Caco-2 (cell line): ENCODE measurements at regions not wholly inside any gene's neighbourhood (a gene's known extent, or its start where the extent isn't known, plus 50 kb on each side); places are given as distances from the start of the nearest gene placed in this dataset.

ENCODE experiments used
- BruUV-seq: library from RNA; stranded (reverse); fragments of 400-500 nt; replicated peaks from 2 replicates; lab custom pipeline; 2021; lab: Mats Ljungman, UMichigan
- CTCF ChIA-PET: fragments of 300-600 bp; sonication (Branson Sonifier 250); formaldehyde crosslinking; loops from one replicate; lab custom pipeline; 2022; ENCODE audit warnings: antibody characterized with exemption; lab: Charles Lee
- POLR2A ChIA-PET: fragments of 300-600 bp; sonication (Branson Sonifier 250); formaldehyde crosslinking; loops from one replicate; lab custom pipeline; 2022; ENCODE audit warnings: antibody characterized with exemption; lab: Charles Lee
- DNase-seq, 2 experiments: peaks; one replicate each; pipeline versions ENCODE4 v3.0.0 to v3.0.0-alpha.2; 2020 to 2022
- H3K27me3 ChIP-seq: replicated peaks from 2 replicates; pipeline ENCODE4 v1.6.0; 2011; ENCODE audit warnings: low read length; ENCODE audit not compliant: control insufficient read depth, insufficient read depth
- H3K36me3 ChIP-seq: 2 replicates; pipeline ENCODE4 v1.5.1; 2011; ENCODE audit warnings: low read length; ENCODE audit not compliant: control insufficient read depth, insufficient read depth
- H3K4me1 ChIP-seq: fragments of 250-450 bp; sonication (Bioruptor Pico); 2 replicates; pipeline ENCODE4 v1.5.1; 2020; ENCODE audit warnings: mild to moderate bottlenecking
- H3K4me3 ChIP-seq: 2 replicates; pipeline ENCODE4 v1.5.1; 2011; ENCODE audit warnings: low read depth, mild to moderate bottlenecking, control low read depth, low read length
- H3K9me3 ChIP-seq: fragments of 250-450 bp; sonication (Bioruptor Pico); 2 replicates; pipeline ENCODE4 v1.5.1; 2020; ENCODE audit warnings: mild to moderate bottlenecking, moderate library complexity
- H3K27ac Mint-ChIP-seq: one replicate; pipeline ENCODE4 v1.8.0; 2022; ENCODE audit warnings: mixed read lengths; ENCODE audit not compliant: unreplicated experiment
- H3K27me3 Mint-ChIP-seq: one replicate; pipeline ENCODE4 v1.8.0; 2022; ENCODE audit warnings: mixed read lengths; ENCODE audit not compliant: insufficient read depth, unreplicated experiment
- H3K36me3 Mint-ChIP-seq: one replicate; pipeline ENCODE4 v1.8.0; 2022; ENCODE audit warnings: mild to moderate bottlenecking, mixed read lengths; ENCODE audit not compliant: insufficient read depth, unreplicated experiment
- H3K4me1 Mint-ChIP-seq: one replicate; pipeline ENCODE4 v1.8.0; 2022; ENCODE audit warnings: low read depth, mixed read lengths; ENCODE audit not compliant: unreplicated experiment
- H3K4me3 Mint-ChIP-seq: one replicate; pipeline ENCODE4 v1.8.0; 2022; ENCODE audit warnings: mild to moderate bottlenecking, moderate library complexity, mixed read lengths; ENCODE audit not compliant: unreplicated experiment
- H3K9me3 Mint-ChIP-seq: one replicate; pipeline ENCODE4 v1.8.0; 2022; ENCODE audit warnings: mixed read lengths; ENCODE audit not compliant: unreplicated experiment
- CTCF ChIP-seq, 2 experiments: fragments of 200-600 bp in 1 of 2; IDR thresholded peaks; 1 replicate in 1 of 2; 2 replicates in 1 of 2; pipeline versions ENCODE4 v1.5.1 to v1.8.0; 2011 to 2022; ENCODE audit warnings: antibody characterized with exemption in 1 of 2, control low read depth in 1 of 2, inconsistent platforms in 1 of 2, low read depth in 1 of 2, low read length in 1 of 2, mild to moderate bottlenecking in 1 of 2, moderate library complexity in 1 of 2; ENCODE audit not compliant: insufficient read depth in 1 of 2, severe bottlenecking in 1 of 2, unreplicated experiment in 1 of 2
- intact Hi-C: fragments of 100-400 bp; cut with micrococcal nuclease; formaldehyde crosslinking; loops from one replicate; pipeline ENCODE4 v1.10.0; 2022; ENCODE audit not compliant: unreplicated experiment

DNA sequence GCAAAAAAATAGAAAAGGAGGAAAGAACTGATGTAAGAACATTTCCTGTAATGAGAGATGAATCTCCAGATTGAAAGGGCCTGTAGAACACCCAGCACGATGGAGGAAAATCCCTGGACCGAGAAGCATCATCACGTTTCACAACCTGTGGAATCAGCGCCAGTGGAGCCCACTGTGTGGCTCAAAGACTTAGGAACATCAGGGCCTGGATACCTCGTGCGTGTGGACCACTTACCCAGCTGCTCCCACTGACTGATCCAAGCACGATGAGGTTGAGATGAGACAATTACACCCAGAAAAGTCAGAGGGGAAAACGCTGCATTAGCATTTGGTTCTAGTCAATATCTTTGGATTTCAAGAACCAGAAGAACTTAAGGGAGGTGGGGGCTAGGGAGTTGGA, 224.6 kb downstream of the SYK start:
- no peak overlapping the region for H3K27ac Mint-ChIP-seq
- DNase-seq = no peak
- POLR2A ChIA-PET = no interaction called here
- no peaks in the 10 kb centered on the region for H3K27me3 Mint-ChIP-seq
- H3K4me1 Mint-ChIP-seq = no peaks in the 10 kb centered on the region
- no peak overlapping the region for H3K4me3 ChIP-seq
- CTCF ChIA-PET = no interaction called here
- no peaks in the 10 kb centered on the region for H3K36me3 Mint-ChIP-seq
- no peak for TF ChIP-seq CTCF (IDR thresholded peaks at IDR 0.05; ENCODE audit: insufficient read depth in 1 of 2, low read depth in 1 of 2, low read length in 1 of 2, severe bottlenecking in 1 of 2, unreplicated experiment in 1 of 2)
- no peaks in the 10 kb centered on the region for H3K36me3 ChIP-seq
- no peaks in the 10 kb centered on the region for H3K9me3 Mint-ChIP-seq
- intact Hi-C loops = no loop called here
- no peaks in the 10 kb centered on the region for H3K9me3 ChIP-seq
- no peaks in the 10 kb centered on the region for H3K27me3 ChIP-seq
- no TSS peak for BruUV-seq
- no peak overlapping the region for H3K4me3 Mint-ChIP-seq
- H3K4me1 ChIP-seq = no peaks in the 10 kb centered on the region

DNA sequence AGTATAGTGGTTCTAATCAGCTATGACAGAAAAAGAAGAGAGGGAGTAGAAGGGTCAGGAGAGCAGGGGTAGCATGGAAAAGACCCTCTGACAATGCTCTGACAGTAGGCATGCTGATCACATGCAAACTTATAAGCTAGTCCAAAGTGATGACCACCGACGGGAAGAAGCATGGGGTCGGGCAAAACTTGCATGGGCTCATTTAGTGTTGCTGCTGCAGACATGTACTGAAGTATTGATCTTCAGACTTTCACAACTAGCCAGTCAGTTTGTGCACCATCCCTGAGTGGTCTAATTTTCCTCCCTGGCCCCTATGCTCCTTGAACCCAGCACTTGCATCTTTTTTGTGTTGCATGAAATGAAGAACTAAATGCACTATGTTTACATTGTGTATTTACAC, 225.4 kb downstream of the SYK start:
- Mint-ChIP-seq H3K4me1 (no peaks in the 10 kb centered on the region), H3K27me3 (no peaks in the 10 kb centered on the region), H3K9me3 (no peaks in the 10 kb centered on the region), H3K4me3 (no peak overlapping the region), H3K27ac (no peak overlapping the region), H3K36me3 (no peaks in the 10 kb centered on the region)
- Histone ChIP-seq H3K36me3 (no peaks in the 10 kb centered on the region), H3K27me3 (no peaks in the 10 kb centered on the region), H3K4me1 (no peaks in the 10 kb centered on the region), H3K9me3 (no peaks in the 10 kb centered on the region), H3K4me3 (no peak overlapping the region)
- no peak for DNase-seq
- CTCF ChIA-PET = no interaction called here
- POLR2A ChIA-PET = no interaction called here
- no peak for TF ChIP-seq CTCF (IDR thresholded peaks at IDR 0.05; ENCODE audit: insufficient read depth in 1 of 2, low read depth in 1 of 2, low read length in 1 of 2, severe bottlenecking in 1 of 2, unreplicated experiment in 1 of 2)
- intact Hi-C loops = no loop called here
- BruUV-seq = no TSS peak

GRCh38 chr9:91028166-91028827, 226.7 kb downstream of the SYK start:
- H3K9me3 ChIP-seq = no peaks in the 10 kb centered on the region
- no peak overlapping the region for H3K4me3 ChIP-seq
- BruUV-seq = no TSS peak
- Mint-ChIP-seq H3K9me3 (no peaks in the 10 kb centered on the region), H3K36me3 (no peaks in the 10 kb centered on the region), H3K4me3 (no peak overlapping the region), H3K27me3 (no peaks in the 10 kb centered on the region), H3K27ac (no peak overlapping the region), H3K4me1 (no peaks in the 10 kb centered on the region)
- ChIA-PET POLR2A (no interaction called here), CTCF (no interaction called here)
- H3K27me3 ChIP-seq = no peaks in the 10 kb centered on the region
- no peaks in the 10 kb centered on the region for H3K4me1 ChIP-seq
- TF ChIP-seq CTCF (IDR thresholded peaks at IDR 0.05; ENCODE audit: insufficient read depth in 1 of 2, low read depth in 1 of 2, low read length in 1 of 2, severe bottlenecking in 1 of 2, unreplicated experiment in 1 of 2) = no peak
- H3K36me3 ChIP-seq = no peaks in the 10 kb centered on the region
- intact Hi-C loops = no loop called here
- DNase-seq = no peak
